ENCODE measurements at regions not wholly inside any gene's neighbourhood (a gene's known extent, or its start where the extent isn't known, plus 50 kb on each side); places are given as distances from the start of the nearest gene placed in this dataset.

GRCh38 chr9:95667789-95668188 lies 151.0 kb upstream of the PTCH1 start:
- H3K4me1 ChIP-seq (ENCODE audit: control insufficient read depth in 5 of 5, insufficient read depth in 5 of 5, low read length in 5 of 5), result peaks cover 0 to 18% (median 4%) of the 10 kb centered on the region in 5 donors
- H3K27ac ChIP-seq (ENCODE audit: low read depth in 1 of 2, low read length in 1 of 2), result no peak overlapping the region
- H3K27me3 ChIP-seq (ENCODE audit: control insufficient read depth in 3 of 3, insufficient read depth in 3 of 3, low read length in 2 of 3), result no peaks in the 10 kb centered on the region
- 47 to 80% methylated on average over 2 of the region's 2 CpGs for WGBS, 2 donors
- TF ChIP-seq CTCF (IDR thresholded peaks at IDR 0.05; ENCODE audit: control extremely low read depth, extremely low read depth), result no peak
- no peaks in the 10 kb centered on the region for H3K36me3 ChIP-seq (ENCODE audit: control insufficient read depth in 4 of 4, insufficient read depth in 4 of 4, low read length in 4 of 4)
- no peak overlapping the region for H3K4me3 ChIP-seq
- ATAC-seq (ENCODE audit: insufficient read depth, low FRiP score) (no peak), DNase-seq (no peak)
- peaks cover 0 to 1% (median 0%) of the 10 kb centered on the region in 4 donors for H3K9me3 ChIP-seq (ENCODE audit: control insufficient read depth in 4 of 4, insufficient read depth in 3 of 4, low read length in 3 of 4)
- no peak overlapping the region for H3K9ac ChIP-seq (ENCODE audit: insufficient read depth in 1 of 2, low read length in 2 of 2)

- H3K9me3 ChIP-seq (ENCODE audit: control insufficient read depth in 4 of 4, insufficient read depth in 3 of 4, low read length in 3 of 4), result peaks cover 0 to 1% (median 0%) of the 10 kb centered on the region in 4 donors
- peak overlapping the region in 1 of 2 donors; percentile 38 for H3K9ac ChIP-seq (ENCODE audit: insufficient read depth in 1 of 2, low read length in 2 of 2)
- no peaks in the 10 kb centered on the region for H3K36me3 ChIP-seq (ENCODE audit: control insufficient read depth in 4 of 4, insufficient read depth in 4 of 4, low read length in 4 of 4)
- ATAC-seq (ENCODE audit: insufficient read depth, low FRiP score) (no peak), DNase-seq (peak in 2 of 3 donors; percentile 67 to 68)
- H3K27me3 ChIP-seq (ENCODE audit: control insufficient read depth in 3 of 3, insufficient read depth in 3 of 3, low read length in 2 of 3), result no peaks in the 10 kb centered on the region
- H3K27ac ChIP-seq (ENCODE audit: low read depth in 1 of 2, low read length in 1 of 2), result no peak overlapping the region
- no peak overlapping the region for H3K4me3 ChIP-seq
- H3K4me1 ChIP-seq (ENCODE audit: control insufficient read depth in 5 of 5, insufficient read depth in 5 of 5, low read length in 5 of 5), result peaks cover 0 to 18% (median 4%) of the 10 kb centered on the region in 5 donors
- TF ChIP-seq CTCF (IDR thresholded peaks at IDR 0.05; ENCODE audit: control extremely low read depth, extremely low read depth), result no peak
- WGBS, 2 donors, result 36 to 46% methylated on average over 4 of the region's 4 CpGs
Measured at GRCh38 chr9:95666785-95667155, 150.0 kb upstream of the PTCH1 start.

GRCh38 chr9:95666096-95666784 lies 149.5 kb upstream of the PTCH1 start:
- peak in 2 of 3 donors; percentile 40 to 50 for DNase-seq
- Histone ChIP-seq H3K9me3 (ENCODE audit: control insufficient read depth in 4 of 4, insufficient read depth in 3 of 4, low read length in 3 of 4) (peaks cover 0 to 1% (median 0%) of the 10 kb centered on the region in 4 donors), H3K9ac (ENCODE audit: insufficient read depth in 1 of 2, low read length in 2 of 2) (peak overlapping the region in 1 of 2 donors; percentile 38), H3K4me1 (ENCODE audit: control insufficient read depth in 5 of 5, insufficient read depth in 5 of 5, low read length in 5 of 5) (peaks cover 0 to 18% (median 4%) of the 10 kb centered on the region in 5 donors), H3K4me3 (no peak overlapping the region), H3K27me3 (ENCODE audit: control insufficient read depth in 3 of 3, insufficient read depth in 3 of 3, low read length in 2 of 3) (no peaks in the 10 kb centered on the region), H3K36me3 (ENCODE audit: control insufficient read depth in 4 of 4, insufficient read depth in 4 of 4, low read length in 4 of 4) (no peaks in the 10 kb centered on the region), H3K27ac (ENCODE audit: low read depth in 1 of 2, low read length in 1 of 2) (no peak overlapping the region)
- 78% methylated on average over 13 of the region's 13 CpGs for WGBS, 2 donors
- no peak for ATAC-seq (ENCODE audit: insufficient read depth, low FRiP score)
- TF ChIP-seq CTCF (IDR thresholded peaks at IDR 0.05; ENCODE audit: control extremely low read depth, extremely low read depth), result no peak
